ENCODE measurements at regions not wholly inside any gene's neighbourhood (a gene's known extent, or its start where the extent isn't known, plus 50 kb on each side); places are given as distances from the start of the nearest gene placed in this dataset.
"Not testable (repeated sequence)": the region's sequence is repeated elsewhere in the genome, so short reads cannot be mapped to it uniquely, and the experiment has no call there.

GRCh38 chr4:59500103-59500502, 1700.0 kb upstream of the ADGRL3 start:
- no peak for DNase-seq (ENCODE audit: low read depth)

GRCh38 chr4:59503731-59504130, 1696.4 kb upstream of the ADGRL3 start:
- DNase-seq (ENCODE audit: low read depth): no peak

- DNase-seq (ENCODE audit: low read depth): not testable (repeated sequence)
Measured at GRCh38 chr4:59511809-59512208, 1688.3 kb upstream of the ADGRL3 start.

- DNase-seq (ENCODE audit: low read depth): no peak
Measured at GRCh38 chr4:59517007-59517406, 1683.1 kb upstream of the ADGRL3 start.

GRCh38 chr4:59518005-59518823, 1681.9 kb upstream of the ADGRL3 start:
- no peak for DNase-seq (ENCODE audit: low read depth)

- DNase-seq (ENCODE audit: low read depth): no peak
Measured at GRCh38 chr4:59525885-59526284, 1674.2 kb upstream of the ADGRL3 start.

- no peak for DNase-seq (ENCODE audit: low read depth)
Measured at GRCh38 chr4:59535541-59535940, 1664.6 kb upstream of the ADGRL3 start.

GRCh38 chr4:59536428-59536827, 1663.7 kb upstream of the ADGRL3 start:
- DNase-seq (ENCODE audit: low read depth): no peak

GRCh38 chr4:59537246-59537886, 1662.8 kb upstream of the ADGRL3 start:
- DNase-seq (ENCODE audit: low read depth): no peak

GRCh38 chr4:59539401-59539800, 1660.7 kb upstream of the ADGRL3 start:
- DNase-seq (ENCODE audit: low read depth): no peak

- no peak for DNase-seq (ENCODE audit: low read depth)
Measured at GRCh38 chr4:59540311-59540710, 1659.8 kb upstream of the ADGRL3 start.

GRCh38 chr4:59553063-59553720, 1646.9 kb upstream of the ADGRL3 start:
- DNase-seq (ENCODE audit: low read depth): peak; percentile 18

GRCh38 chr4:59553721-59554091, 1646.4 kb upstream of the ADGRL3 start:
- peak; percentile 30 for DNase-seq (ENCODE audit: low read depth)

- not testable (repeated sequence) for DNase-seq (ENCODE audit: low read depth)
Measured at GRCh38 chr4:59556191-59556590, 1643.9 kb upstream of the ADGRL3 start.

- not testable (repeated sequence) for DNase-seq (ENCODE audit: low read depth)
Measured at GRCh38 chr4:59560141-59560648, 1639.9 kb upstream of the ADGRL3 start.

GRCh38 chr4:59565836-59566235, 1634.3 kb upstream of the ADGRL3 start:
- DNase-seq (ENCODE audit: low read depth): no peak

GRCh38 chr4:59570860-59571476, 1629.2 kb upstream of the ADGRL3 start:
- DNase-seq (ENCODE audit: low read depth): no peak

GRCh38 chr4:59571805-59572430, 1628.2 kb upstream of the ADGRL3 start:
- DNase-seq (ENCODE audit: low read depth): no peak

GRCh38 chr4:59583845-59584568, 1616.1 kb upstream of the ADGRL3 start:
- DNase-seq (ENCODE audit: low read depth): no peak

- DNase-seq (ENCODE audit: low read depth): no peak
Measured at GRCh38 chr4:59597536-59598329, 1602.4 kb upstream of the ADGRL3 start.

- no peak for DNase-seq (ENCODE audit: low read depth)
Measured at GRCh38 chr4:59598330-59598618, 1601.9 kb upstream of the ADGRL3 start.
